IMR-90 (cell line): ENCODE measurements at regions not wholly inside any gene's neighbourhood (a gene's known extent, or its start where the extent isn't known, plus 50 kb on each side); places are given as distances from the start of the nearest gene placed in this dataset.

Source experiments
- ATAC-seq: fragments of 200-7000 bp; cut with Tn5 transposase; 2 replicates; pipeline ENCODE4 v1.9.1; 2020; ENCODE audit warnings: low read depth, mild to moderate bottlenecking, moderate library complexity
- BruUV-seq: library from RNA; stranded (reverse); fragments of 400-500 nt; replicated peaks from 2 replicates; lab custom pipeline; 2021; lab: Mats Ljungman, UMichigan
- CTCF ChIA-PET: fragments of 300-600 bp; formaldehyde crosslinking; extraction: SDS; loops from one replicate; lab custom pipeline; 2021; ENCODE audit warnings: antibody characterized with exemption; lab: Yijun Ruan, JAX
- POLR2A ChIA-PET: fragments of 300-600 bp; sonication (Branson Sonifier 250); formaldehyde crosslinking; loops from one replicate; lab custom pipeline; 2022; ENCODE audit warnings: antibody characterized with exemption; ENCODE audit not compliant: unreplicated experiment; lab: Charles Lee
- DNase-seq: peaks from one replicate; pipeline ENCODE4 v3.0.0; 2013
- H2AFZ ChIP-seq: replicated peaks from 2 replicates; pipeline ENCODE3; 2013; ENCODE audit warnings: low read length, mild to moderate bottlenecking; ENCODE audit not compliant: poor library complexity
- H2AK5ac ChIP-seq: 2 replicates; pipeline ENCODE4 v1.6.1; 2013; ENCODE audit warnings: low read depth, low read length, inconsistent platforms
- H2AK9ac ChIP-seq: replicated peaks from 2 replicates; pipeline ENCODE3; 2013; ENCODE audit warnings: mild to moderate bottlenecking, low read depth, low read length, moderate library complexity; ENCODE audit not compliant: poor library complexity
- H2BK120ac ChIP-seq: 2 replicates; pipeline ENCODE4 v1.6.1; 2013; ENCODE audit warnings: low read depth, low read length, inconsistent platforms
- H2BK15ac ChIP-seq: 3 replicates; pipeline ENCODE4 v1.6.1; 2013; ENCODE audit warnings: low read depth, low read length, inconsistent platforms
- H2BK20ac ChIP-seq: 2 replicates; pipeline ENCODE4 v1.6.1; 2013; ENCODE audit warnings: low read depth, mild to moderate bottlenecking, inconsistent platforms, low read length, moderate library complexity
- H2BK5ac ChIP-seq: 2 replicates; pipeline ENCODE4 v1.6.1; 2013; ENCODE audit warnings: mild to moderate bottlenecking, low read depth, low read length, inconsistent platforms; ENCODE audit not compliant: poor library complexity, severe bottlenecking
- H3K14ac ChIP-seq: replicated peaks from 2 replicates; pipeline ENCODE4 v1.6.1; 2013; ENCODE audit warnings: low read depth, low read length, inconsistent platforms
- H3K18ac ChIP-seq: 2 replicates; pipeline ENCODE4 v1.6.1; 2013; ENCODE audit warnings: low read depth, low read length, control low read depth
- H3K23ac ChIP-seq: 2 replicates; pipeline ENCODE4 v1.6.1; 2013; ENCODE audit warnings: low read depth, low read length, inconsistent platforms
- H3K27ac ChIP-seq: 2 replicates; pipeline ENCODE4 v1.5.1; 2013; ENCODE audit warnings: mild to moderate bottlenecking, control low read depth, low read length; ENCODE audit not compliant: insufficient read depth
- H3K27me3 ChIP-seq: 2 replicates; pipeline ENCODE4 v1.6.1; 2013; ENCODE audit warnings: low read length; ENCODE audit not compliant: control insufficient read depth, insufficient read depth
- H3K36me3 ChIP-seq: 2 replicates; pipeline ENCODE4 v1.6.1; 2013; ENCODE audit warnings: low read length, mixed read lengths; ENCODE audit not compliant: control insufficient read depth, insufficient read depth
- H3K4ac ChIP-seq: 2 replicates; pipeline ENCODE4 v1.6.1; 2013; ENCODE audit warnings: low read depth, low read length, inconsistent platforms
- H3K4me1 ChIP-seq: 2 replicates; pipeline ENCODE4 v1.6.1; 2013; ENCODE audit warnings: low read length, mixed read lengths; ENCODE audit not compliant: control insufficient read depth, insufficient read depth
- H3K4me2 ChIP-seq: 2 replicates; pipeline ENCODE4 v1.6.1; 2013; ENCODE audit warnings: low read depth, mild to moderate bottlenecking, control low read depth, low read length, moderate library complexity
- H3K4me3 ChIP-seq: 2 replicates; pipeline ENCODE4 v1.5.1; 2013; ENCODE audit warnings: low read depth, mild to moderate bottlenecking, control low read depth, low read length, moderate library complexity; ENCODE audit not compliant: insufficient read depth
- H3K56ac ChIP-seq: 2 replicates; pipeline ENCODE4 v1.6.1; 2013; ENCODE audit warnings: low read length, inconsistent platforms; ENCODE audit not compliant: insufficient read depth; ENCODE audit errors: extremely low read depth
- H3K79me1 ChIP-seq, 2 experiments: 2 replicates each; pipeline ENCODE4 v1.6.1; 2013; ENCODE audit warnings: low read length in 2 of 2, inconsistent platforms in 1 of 2, low read depth in 1 of 2
- H3K9ac ChIP-seq: 2 replicates; pipeline ENCODE4 v1.6.1; 2013; ENCODE audit warnings: low read depth, low read length, control low read depth
- H3K9me1 ChIP-seq: 2 replicates; pipeline ENCODE4 v1.6.1; 2013; ENCODE audit warnings: low read length, inconsistent platforms; ENCODE audit not compliant: insufficient read depth
- H3K9me3 ChIP-seq: 2 replicates; pipeline ENCODE4 v1.6.1; 2013; ENCODE audit warnings: low read length; ENCODE audit not compliant: control insufficient read depth, insufficient read depth
- H4K20me1 ChIP-seq: 2 replicates; pipeline ENCODE4 v1.6.1; 2013; ENCODE audit warnings: low read length, inconsistent platforms; ENCODE audit not compliant: insufficient read depth
- H4K5ac ChIP-seq: 2 replicates; pipeline ENCODE4 v1.6.1; 2013; ENCODE audit warnings: mild to moderate bottlenecking, low read depth, low read length, control low read depth
- H4K8ac ChIP-seq, 2 experiments: 2 replicates each; pipeline ENCODE4 v1.6.1; 2013; ENCODE audit warnings: low read depth in 2 of 2, low read length in 2 of 2, control low read depth in 1 of 2, inconsistent platforms in 1 of 2
- H4K91ac ChIP-seq: 2 replicates; pipeline ENCODE4 v1.6.1; 2013; ENCODE audit warnings: low read depth, low read length, inconsistent platforms; ENCODE audit not compliant: insufficient read depth
- BHLHE40 ChIP-seq: fragments of 150-350 bp; IDR thresholded peaks from 2 replicates; pipeline ENCODE4 v1.6.1; 2016; ENCODE audit warnings: mild to moderate bottlenecking, low read depth, low read length
- CEBPB ChIP-seq: IDR thresholded peaks from 2 replicates; pipeline ENCODE4 v1.6.1; 2012; ENCODE audit warnings: low read depth, low read length, improper control_type of control experiment
- CHD1 ChIP-seq: IDR thresholded peaks from 2 replicates; pipeline ENCODE4 v1.6.1; 2012; ENCODE audit warnings: low read depth, low read length, improper control_type of control experiment
- MAFK ChIP-seq: IDR thresholded peaks from 2 replicates; pipeline ENCODE4 v1.6.1; 2012; ENCODE audit warnings: low read depth, low read length, improper control_type of control experiment
- MAZ ChIP-seq: IDR thresholded peaks from 2 replicates; pipeline ENCODE4 v1.6.1; 2012; ENCODE audit warnings: low read depth, mild to moderate bottlenecking, low read length, improper control_type of control experiment, moderate library complexity, borderline replicate concordance
- MXI1 ChIP-seq: IDR thresholded peaks from 2 replicates; pipeline ENCODE4 v1.6.1; 2012; ENCODE audit warnings: low read depth, mild to moderate bottlenecking, low read length, moderate library complexity, borderline replicate concordance
- NFE2L2 ChIP-seq: fragments of 150-350 bp; IDR thresholded peaks from 2 replicates; pipeline ENCODE4 v1.6.1; 2016; ENCODE audit warnings: low read depth, mild to moderate bottlenecking, low read length
- RAD21 ChIP-seq: IDR thresholded peaks from 2 replicates; pipeline ENCODE4 v1.6.1; 2012; ENCODE audit warnings: low read length, improper control_type of control experiment
- RCOR1 ChIP-seq: IDR thresholded peaks from 2 replicates; pipeline ENCODE4 v1.6.1; 2012; ENCODE audit warnings: mild to moderate bottlenecking, low read length, improper control_type of control experiment; ENCODE audit not compliant: insufficient replicate concordance
- RFX5 ChIP-seq: IDR thresholded peaks from 2 replicates; pipeline ENCODE4 v1.8.0; 2012; ENCODE audit warnings: low read depth, mild to moderate bottlenecking, low read length, moderate library complexity
- SMC3 ChIP-seq: fragments of 150-350 bp; IDR thresholded peaks from 2 replicates; pipeline ENCODE4 v1.6.1; 2016; ENCODE audit warnings: low read depth, mild to moderate bottlenecking, antibody characterized with exemption, low read length, moderate library complexity
- WGBS, 2 experiments: methylation state at CpG; one replicate each; pipeline versions ENCODE4 v1.1.5 to v1.1.7; 2013; ENCODE audit warnings: missing lambda C conversion rate in 2 of 2; ENCODE audit not compliant: insufficient read length in 1 of 2; ENCODE audit errors: extremely low coverage in 2 of 2; 5-methylcytosine and 5-hydroxymethylcytosine counted together
- dilution Hi-C: fragments of 300-500 bp; cut with HindIII; formaldehyde crosslinking; loops from one replicate; pipeline ENCODE4 v1.14.3; 2018; ENCODE audit warnings: low sequenced_read_pairs; ENCODE audit not compliant: unreplicated experiment
- in situ Hi-C: fragments of 300-500 bp; cut with MboI; formaldehyde crosslinking; loops from 3 replicates; pipeline ENCODE4 v1.14.3; 2019; ENCODE audit warnings: low sequenced_read_pairs, inconsistent platforms, mixed read lengths
- intact Hi-C: fragments of 100-400 bp; cut with micrococcal nuclease; formaldehyde crosslinking; loops from 2 replicates; pipeline ENCODE4 v1.10.0; 2022
- TF ChIP-seq, protein P1 (sequence below): fragments of 150-350 bp; IDR thresholded peaks from 2 replicates; pipeline ENCODE4 v1.6.1; 2017; ENCODE audit warnings: mild to moderate bottlenecking, antibody characterized with exemption, low read length, low read depth
- TF ChIP-seq, protein P2 (sequence below): fragments of 150-350 bp; IDR thresholded peaks from 2 replicates; pipeline ENCODE4 v1.6.1; 2016; ENCODE audit warnings: low read depth, mild to moderate bottlenecking, low read length, moderate library complexity, borderline replicate concordance
- TF ChIP-seq, protein P3 (sequence below): conservative IDR thresholded peaks from 2 replicates; pipeline ENCODE4 v1.5.1; 2012; ENCODE audit warnings: mild to moderate bottlenecking, low read depth, low read length, improper control_type of control experiment

GRCh38 chr9:16175461-16175860 lies 622.6 kb downstream of the CCDC171 start:
- no peak overlapping the region for H2AK5ac ChIP-seq
- ATAC-seq: no peak
- in situ Hi-C loops: no loop called here
- no peak overlapping the region for H4K91ac ChIP-seq
- TF ChIP-seq, protein P1, sequence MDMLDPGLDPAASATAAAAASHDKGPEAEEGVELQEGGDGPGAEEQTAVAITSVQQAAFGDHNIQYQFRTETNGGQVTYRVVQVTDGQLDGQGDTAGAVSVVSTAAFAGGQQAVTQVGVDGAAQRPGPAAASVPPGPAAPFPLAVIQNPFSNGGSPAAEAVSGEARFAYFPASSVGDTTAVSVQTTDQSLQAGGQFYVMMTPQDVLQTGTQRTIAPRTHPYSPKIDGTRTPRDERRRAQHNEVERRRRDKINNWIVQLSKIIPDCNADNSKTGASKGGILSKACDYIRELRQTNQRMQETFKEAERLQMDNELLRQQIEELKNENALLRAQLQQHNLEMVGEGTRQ: no peak
- TF ChIP-seq NFE2L2 (no peak), SMC3 (no peak), CHD1 (no peak), BHLHE40 (no peak), CEBPB (no peak), MAZ (no peak), MAFK (no peak), RCOR1 (no peak), RAD21 (no peak), MXI1 (no peak), RFX5 (no peak)
- TF ChIP-seq, protein P2, sequence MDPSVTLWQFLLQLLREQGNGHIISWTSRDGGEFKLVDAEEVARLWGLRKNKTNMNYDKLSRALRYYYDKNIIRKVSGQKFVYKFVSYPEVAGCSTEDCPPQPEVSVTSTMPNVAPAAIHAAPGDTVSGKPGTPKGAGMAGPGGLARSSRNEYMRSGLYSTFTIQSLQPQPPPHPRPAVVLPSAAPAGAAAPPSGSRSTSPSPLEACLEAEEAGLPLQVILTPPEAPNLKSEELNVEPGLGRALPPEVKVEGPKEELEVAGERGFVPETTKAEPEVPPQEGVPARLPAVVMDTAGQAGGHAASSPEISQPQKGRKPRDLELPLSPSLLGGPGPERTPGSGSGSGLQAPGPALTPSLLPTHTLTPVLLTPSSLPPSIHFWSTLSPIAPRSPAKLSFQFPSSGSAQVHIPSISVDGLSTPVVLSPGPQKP: no peak
- TF ChIP-seq, protein P3, sequence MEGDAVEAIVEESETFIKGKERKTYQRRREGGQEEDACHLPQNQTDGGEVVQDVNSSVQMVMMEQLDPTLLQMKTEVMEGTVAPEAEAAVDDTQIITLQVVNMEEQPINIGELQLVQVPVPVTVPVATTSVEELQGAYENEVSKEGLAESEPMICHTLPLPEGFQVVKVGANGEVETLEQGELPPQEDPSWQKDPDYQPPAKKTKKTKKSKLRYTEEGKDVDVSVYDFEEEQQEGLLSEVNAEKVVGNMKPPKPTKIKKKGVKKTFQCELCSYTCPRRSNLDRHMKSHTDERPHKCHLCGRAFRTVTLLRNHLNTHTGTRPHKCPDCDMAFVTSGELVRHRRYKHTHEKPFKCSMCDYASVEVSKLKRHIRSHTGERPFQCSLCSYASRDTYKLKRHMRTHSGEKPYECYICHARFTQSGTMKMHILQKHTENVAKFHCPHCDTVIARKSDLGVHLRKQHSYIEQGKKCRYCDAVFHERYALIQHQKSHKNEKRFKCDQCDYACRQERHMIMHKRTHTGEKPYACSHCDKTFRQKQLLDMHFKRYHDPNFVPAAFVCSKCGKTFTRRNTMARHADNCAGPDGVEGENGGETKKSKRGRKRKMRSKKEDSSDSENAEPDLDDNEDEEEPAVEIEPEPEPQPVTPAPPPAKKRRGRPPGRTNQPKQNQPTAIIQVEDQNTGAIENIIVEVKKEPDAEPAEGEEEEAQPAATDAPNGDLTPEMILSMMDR: no peak
- H3K9me1 ChIP-seq: no peaks in the 10 kb centered on the region
- H2BK5ac ChIP-seq: no peak overlapping the region
- H3K27me3 ChIP-seq: peaks cover 2% of the 10 kb centered on the region; the same call in 1 of the 2 replicates
- no CpG with 5 or more reads among the region's 3 CpGs for WGBS, 2 experiments
- no peak overlapping the region for H3K18ac ChIP-seq
- H3K4me2 ChIP-seq: no peak overlapping the region
- BruUV-seq: no TSS peak
- dilution Hi-C loops: no loop called here
- H2AK9ac ChIP-seq: no peak overlapping the region
- DNase-seq: peak; percentile 18
- H2BK120ac ChIP-seq: no peak overlapping the region
- H3K9ac ChIP-seq: no peak overlapping the region
- intact Hi-C loops: loop anchor here (10.0 kb wide), 1 partner anchor 1439 kb away; no protein-coding TSS in a partner anchor
- no peak overlapping the region for H3K14ac ChIP-seq
- H4K20me1 ChIP-seq: no peaks in the 10 kb centered on the region
- H3K4me1 ChIP-seq: no peaks in the 10 kb centered on the region; the same call in 1 of the 2 replicates
- H3K27ac ChIP-seq: no peak overlapping the region
- H2BK15ac ChIP-seq: no peak overlapping the region
- H3K9me3 ChIP-seq: no peaks in the 10 kb centered on the region
- H3K4ac ChIP-seq: no peak overlapping the region
- H3K23ac ChIP-seq: no peak overlapping the region
- H3K36me3 ChIP-seq: no peaks in the 10 kb centered on the region
- H4K8ac ChIP-seq: no peak overlapping the region
- H3K79me1 ChIP-seq: no peaks in the 10 kb centered on the region
- peak overlapping the region; percentile 12 for H2AFZ ChIP-seq
- ChIA-PET CTCF (no interaction called here), POLR2A (no interaction called here)
- no peak overlapping the region for H3K56ac ChIP-seq
- H3K4me3 ChIP-seq: no peak overlapping the region
- no peak overlapping the region for H2BK20ac ChIP-seq
- H4K5ac ChIP-seq: no peak overlapping the region
